COLO668 (cell line): ENCODE measurements at regions not wholly inside any gene's neighbourhood (a gene's known extent, or its start where the extent isn't known, plus 50 kb on each side); places are given as distances from the start of the nearest gene placed in this dataset.
"Not testable (repeated sequence)": the region's sequence is repeated elsewhere in the genome, so short reads cannot be mapped to it uniquely, and the experiment has no call there.

Source experiments
- DNase-seq: peaks from one replicate; lab custom pipeline; 2025; ENCODE audit not compliant: unreplicated experiment; lab: John Stamatoyannopoulos, UW

- no peak for DNase-seq
These were observed 1356.3 kb downstream of the KCNT2 start for GRCh38 chr1:195251900-195252299.

- no peak for DNase-seq
These were observed 1364.7 kb downstream of the KCNT2 start for GRCh38 chr1:195243492-195243891.

GRCh38 chr1:195241066-195241465 lies 1367.2 kb downstream of the KCNT2 start:
- no peak for DNase-seq

DNA sequence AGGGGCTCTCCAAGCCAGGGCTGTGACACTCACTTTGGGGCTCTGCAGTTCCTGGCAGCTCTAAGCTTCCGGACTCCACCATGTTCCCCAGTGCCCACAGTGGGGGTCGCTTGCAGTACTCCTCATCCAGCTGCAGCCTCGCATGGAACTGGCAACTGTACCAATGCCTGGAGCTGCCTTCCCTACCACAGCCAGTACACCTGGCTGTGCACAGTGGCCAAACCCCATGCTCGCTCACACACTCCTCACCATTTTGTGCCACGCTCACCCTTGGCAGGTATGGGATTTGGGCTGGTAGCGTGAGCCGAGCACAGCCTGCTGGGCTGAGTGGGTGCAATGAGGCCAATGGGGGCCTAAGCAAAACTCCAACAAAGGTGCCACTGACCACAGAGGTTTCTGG lies 1369.9 kb downstream of the KCNT2 start:
- no peak for DNase-seq

DNA sequence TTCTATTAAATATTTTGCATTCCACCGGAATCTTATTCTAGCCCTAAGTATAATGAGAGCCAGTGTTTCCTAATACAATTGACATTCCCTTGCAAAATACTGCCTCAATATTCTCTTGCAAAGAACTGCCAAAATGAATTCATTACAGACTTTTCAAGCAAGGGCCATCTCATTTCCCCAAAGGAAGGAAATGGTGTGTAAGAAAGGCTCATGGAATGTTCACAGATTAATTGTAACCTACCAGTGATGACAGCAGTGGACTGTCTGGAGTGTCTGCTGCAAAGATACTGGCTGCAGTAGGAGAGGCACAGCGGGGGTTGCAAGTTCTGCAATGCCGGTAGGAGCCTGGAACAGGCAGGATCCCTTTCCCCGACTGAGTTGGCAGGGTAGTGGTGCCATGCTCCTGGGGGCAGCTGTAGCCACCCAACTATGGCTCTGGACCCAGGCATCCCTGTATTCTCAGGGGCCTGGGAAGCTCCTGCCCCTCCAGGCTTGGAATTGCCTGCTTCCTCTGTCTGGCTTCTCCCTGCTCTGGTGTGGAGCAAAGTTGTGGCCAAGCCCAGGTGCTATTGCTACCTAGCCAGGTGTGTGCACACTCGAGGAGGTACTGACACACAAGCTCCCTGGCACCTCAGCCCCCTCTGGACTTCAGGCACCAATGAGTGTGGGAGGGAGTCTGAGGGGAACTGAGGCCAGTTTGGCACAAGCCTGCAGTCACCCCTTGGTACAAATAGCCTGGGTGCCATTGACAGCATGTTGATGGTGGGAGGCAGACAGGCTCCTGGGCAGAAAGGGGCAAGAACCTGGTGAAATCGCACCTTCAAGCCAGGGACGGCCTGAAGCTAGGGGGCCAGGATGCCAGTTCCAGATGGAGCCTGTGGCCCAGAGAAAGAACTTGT lies 1371.0 kb downstream of the KCNT2 start:
- no peak for DNase-seq

DNA sequence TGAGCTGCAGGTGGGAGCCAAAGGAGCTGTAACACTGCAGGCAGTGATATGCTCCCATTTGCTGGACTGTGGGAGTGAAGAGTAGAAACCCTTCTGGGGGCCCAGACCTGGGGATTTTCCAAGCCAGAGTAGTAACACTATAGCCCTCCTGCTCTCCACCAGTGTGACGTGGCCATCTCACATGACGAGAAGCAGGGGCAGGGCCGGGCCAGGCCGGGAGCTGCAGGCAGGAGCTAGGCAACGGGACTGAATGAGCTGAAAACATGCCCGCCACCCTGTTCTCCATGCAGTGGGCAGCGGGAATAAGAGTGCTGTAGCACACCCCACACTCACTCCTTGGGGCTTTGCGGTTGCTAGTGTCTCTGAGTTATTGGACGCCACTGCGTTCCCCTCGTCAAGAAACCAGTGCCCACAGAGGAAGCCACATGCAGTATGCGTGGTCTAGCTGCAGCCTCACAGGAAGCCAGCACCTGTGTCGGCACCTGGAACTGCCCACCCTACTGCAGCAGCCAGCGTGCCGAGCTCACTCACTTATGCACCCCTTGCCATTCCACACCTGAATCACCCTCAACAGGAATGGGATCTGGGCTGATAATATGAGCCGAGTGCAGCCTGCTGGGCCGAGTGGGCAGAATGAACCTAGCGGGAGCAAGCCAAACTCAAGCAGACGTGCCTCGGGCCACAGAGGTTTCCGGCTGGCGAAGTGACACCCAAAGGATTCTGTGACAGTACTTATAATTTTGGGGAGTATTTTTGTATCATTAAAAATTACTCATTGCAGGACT lies 1389.6 kb downstream of the KCNT2 start:
- DNase-seq = no peak

- no peak for DNase-seq
These were observed 1406.0 kb downstream of the KCNT2 start for GRCh38 chr1:195202241-195202640.

- DNase-seq = no peak
These were observed 1407.5 kb downstream of the KCNT2 start for GRCh38 chr1:195200772-195201171.

DNA sequence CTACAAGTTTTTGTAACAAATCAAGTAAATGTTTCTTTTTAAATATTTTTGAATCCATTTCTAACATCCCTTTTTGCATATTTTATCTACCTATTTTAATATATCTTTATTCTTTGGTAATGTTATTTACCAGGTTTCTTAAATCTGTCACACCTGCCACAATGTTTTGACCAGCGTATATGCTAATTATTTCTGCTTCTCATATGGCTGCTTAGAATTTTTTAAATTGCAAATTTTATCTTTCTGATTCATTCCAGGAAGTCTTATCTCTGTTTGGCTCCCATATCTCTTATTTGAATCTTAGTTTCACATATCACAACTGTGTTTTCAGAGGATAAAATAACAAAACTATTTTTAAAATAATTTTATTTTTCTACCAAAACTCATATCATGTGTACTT lies 1411.1 kb downstream of the KCNT2 start:
- no peak for DNase-seq

DNA sequence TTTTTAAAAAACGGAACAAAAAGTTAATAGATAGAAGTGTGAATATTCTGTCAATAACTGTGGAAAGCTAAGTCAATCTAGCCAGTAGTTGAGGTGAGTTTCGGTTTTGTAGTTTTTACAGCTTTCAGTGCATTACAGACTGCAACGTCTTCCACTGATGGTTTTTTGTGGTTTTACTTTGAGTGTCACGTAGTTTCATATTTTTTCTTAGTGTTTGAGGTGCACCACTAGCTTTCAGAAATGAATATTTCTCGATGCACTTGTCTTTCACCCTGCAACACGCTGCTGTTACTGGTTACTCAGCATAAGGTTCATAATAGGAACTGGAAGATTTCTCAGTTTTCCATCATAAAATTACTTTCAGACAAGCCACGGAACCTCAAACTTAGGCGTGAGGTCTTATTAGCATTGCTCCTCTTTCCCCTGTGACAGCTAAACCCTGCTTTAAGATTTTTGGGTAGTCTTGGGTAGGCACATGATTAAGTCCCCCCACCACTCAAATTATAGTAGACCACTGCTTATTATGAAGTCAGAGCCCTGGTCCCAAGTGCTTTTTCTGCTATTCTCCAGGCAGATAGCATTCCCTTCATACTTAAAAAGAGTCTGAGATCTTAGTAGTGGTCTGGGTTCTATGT lies 1412.7 kb downstream of the KCNT2 start:
- no peak for DNase-seq

DNA sequence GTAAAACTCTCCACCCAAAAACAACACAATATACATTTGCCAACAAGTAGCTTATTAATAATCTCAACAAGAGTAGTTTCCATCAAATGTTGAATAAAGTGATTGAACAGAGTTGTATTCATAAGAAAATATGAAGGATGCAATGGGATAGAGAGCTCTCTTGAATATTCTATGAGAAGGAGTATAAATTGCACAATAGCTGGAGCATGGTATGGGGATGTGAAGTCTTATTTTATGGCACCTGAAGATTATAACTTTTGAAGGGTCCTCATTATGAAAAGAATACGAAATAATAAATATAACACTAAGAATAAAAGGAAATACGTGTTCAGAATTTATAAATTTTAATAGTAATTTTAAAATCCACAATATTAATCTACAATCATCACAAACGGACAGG lies 1415.1 kb downstream of the KCNT2 start:
- no peak for DNase-seq

GRCh38 chr1:195188821-195189220 lies 1419.4 kb downstream of the KCNT2 start:
- no peak for DNase-seq

DNA sequence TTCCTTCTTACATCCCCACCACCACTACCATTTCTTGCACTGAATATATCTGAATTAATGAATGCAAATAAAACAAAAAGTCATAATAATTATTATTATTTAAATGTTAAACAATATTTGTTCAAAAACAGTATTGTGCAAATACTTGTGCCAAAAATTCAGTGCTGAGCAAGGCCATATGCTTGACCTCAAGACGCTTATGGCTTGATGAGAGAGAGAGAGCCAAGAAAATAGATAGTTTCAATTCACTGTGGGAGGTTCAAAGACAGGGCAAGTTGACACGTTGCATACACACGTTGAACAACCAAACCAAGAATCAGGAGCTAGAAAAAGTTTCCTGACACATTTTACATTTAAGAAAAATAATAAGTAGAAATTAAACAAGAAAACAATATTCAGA lies 1421.7 kb downstream of the KCNT2 start:
- no peak for DNase-seq

- no peak for DNase-seq
These were observed 1422.5 kb downstream of the KCNT2 start for GRCh38 chr1:195185736-195186135.

DNA sequence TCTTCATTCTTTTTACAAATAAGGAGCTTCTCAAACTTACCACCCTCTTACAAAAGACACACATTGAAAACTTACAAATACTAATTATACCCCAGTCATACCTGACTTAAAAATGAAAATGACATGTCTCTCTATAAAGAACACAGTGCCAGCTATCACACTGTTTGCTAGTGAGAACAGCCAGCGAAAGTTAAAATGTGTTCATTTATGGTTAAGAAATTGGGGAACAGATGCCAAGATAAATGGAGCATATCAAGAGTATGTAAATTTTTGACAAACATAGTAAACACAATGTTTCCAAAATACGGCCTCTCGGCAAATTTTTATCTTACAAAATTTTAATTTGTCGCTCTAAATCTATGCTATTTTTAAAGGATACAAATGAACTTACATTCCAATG lies 1422.9 kb downstream of the KCNT2 start:
- DNase-seq = no peak

DNA sequence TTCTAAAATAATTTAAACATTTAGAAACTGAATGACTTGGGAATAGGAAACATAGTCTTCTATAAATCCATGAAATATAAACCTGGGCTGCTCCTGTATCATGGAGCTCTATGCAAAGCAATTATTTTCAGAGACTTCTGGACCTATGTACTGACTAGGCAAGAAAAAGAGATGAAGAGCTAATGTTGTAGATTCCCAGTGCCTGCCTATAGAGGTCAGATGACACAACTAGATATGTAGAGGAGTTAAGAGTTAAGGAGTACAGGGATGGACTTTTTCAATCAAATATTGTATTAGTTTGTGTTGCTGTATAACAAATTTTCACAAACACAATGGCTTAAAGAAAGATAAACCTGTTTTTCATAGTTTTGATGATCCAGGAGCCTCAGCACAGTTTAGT lies 1434.5 kb downstream of the KCNT2 start:
- no peak for DNase-seq

- DNase-seq = not testable (repeated sequence)
These were observed 1448.4 kb downstream of the KCNT2 start for GRCh38 chr1:195159795-195160194.

DNA sequence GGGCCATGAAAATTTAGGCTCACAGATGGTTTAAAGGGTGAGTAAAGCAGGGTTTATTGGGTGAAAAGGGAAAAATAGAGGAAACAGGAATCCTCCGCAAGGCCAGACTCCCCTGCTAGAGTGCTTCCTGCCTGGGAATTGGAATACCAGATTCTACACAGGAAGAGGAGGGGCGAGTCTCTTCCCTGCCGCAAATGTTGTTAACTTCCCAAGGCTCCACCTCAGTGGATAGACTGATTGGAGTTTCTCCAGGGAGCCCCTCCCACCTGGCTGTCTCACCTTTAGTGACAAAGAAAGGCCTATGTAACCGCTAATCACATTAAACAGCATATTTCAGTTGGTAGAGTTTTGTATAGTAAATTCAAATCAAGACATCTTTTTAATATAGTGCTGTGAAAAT lies 1450.1 kb downstream of the KCNT2 start:
- DNase-seq = no peak

GRCh38 chr1:195153107-195153506 lies 1455.1 kb downstream of the KCNT2 start:
- DNase-seq = no peak

DNA sequence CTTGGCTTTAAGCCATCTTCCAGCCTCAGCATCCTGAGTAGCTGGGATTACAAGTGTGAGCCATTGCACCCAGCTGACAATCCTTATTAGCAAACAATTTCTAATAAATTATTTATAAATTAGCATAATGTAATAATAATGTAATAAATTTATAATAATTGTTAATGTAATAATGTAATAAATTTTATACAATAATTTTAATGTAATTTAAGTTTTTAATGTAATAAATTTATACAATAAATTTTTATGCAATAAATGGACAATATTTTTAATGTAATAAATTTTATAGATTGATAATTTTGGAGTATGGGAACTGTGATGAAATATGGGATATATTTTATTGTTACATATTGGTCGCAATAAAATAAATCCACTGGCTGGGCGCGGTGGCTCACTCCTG lies 1457.5 kb downstream of the KCNT2 start:
- no peak for DNase-seq

DNA sequence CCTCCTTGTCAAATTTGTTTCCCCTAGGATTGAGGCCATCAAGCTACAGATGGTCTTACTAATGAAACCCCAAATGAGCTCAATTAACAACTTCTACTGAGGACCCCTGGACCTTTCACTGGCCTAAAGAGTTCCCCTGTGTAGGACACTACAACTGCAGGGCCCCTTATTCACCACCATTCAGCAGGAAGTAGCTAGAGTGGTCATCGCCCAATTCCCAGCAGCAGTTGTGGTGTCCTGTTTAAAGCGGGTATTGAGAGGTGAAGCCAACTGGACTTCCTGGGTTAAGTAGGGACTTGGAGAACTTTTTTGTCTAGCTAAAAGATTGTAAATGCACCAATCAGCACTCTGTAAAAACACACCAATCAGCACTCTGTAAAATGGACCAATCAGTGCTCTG lies 1466.9 kb downstream of the KCNT2 start:
- no peak for DNase-seq

DNA sequence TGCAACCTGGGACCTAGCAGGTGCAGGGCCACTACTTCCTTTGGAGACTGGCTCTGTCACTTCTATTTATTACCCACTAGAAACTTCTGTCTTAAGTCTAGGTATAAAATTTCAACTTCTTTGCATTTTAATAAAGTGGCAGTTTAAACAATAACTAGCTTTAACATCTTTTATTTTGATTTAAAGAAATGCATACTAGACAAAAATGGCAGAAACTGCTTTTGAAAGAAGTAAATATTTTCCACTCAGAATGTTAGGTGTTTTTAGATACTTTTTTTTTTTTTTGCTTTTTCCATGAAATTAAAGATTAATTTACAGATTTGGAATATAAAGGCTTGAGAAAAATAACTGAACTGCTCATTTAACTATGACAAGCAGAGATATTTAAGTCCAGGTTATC lies 1477.6 kb downstream of the KCNT2 start:
- DNase-seq = no peak
